GM12865 (cell line): ENCODE measurements at regions not wholly inside any gene's neighbourhood (a gene's known extent, or its start where the extent isn't known, plus 50 kb on each side); places are given as distances from the start of the nearest gene placed in this dataset.

Experiments used
- DNase-seq: peaks from one replicate; pipeline ENCODE4 v3.0.0; 2010; ENCODE audit warnings: low read depth
- H3K4me3 ChIP-seq: 2 replicates; pipeline ENCODE4 v1.5.1; 2011; ENCODE audit warnings: mild to moderate bottlenecking, low read depth, low read length, control low read depth
- TF ChIP-seq, protein P1 (sequence below): IDR thresholded peaks from 2 replicates; pipeline ENCODE4 v1.5.1; 2011; ENCODE audit warnings: low read length, control low read depth, low read depth, inconsistent platforms; ENCODE audit not compliant: insufficient read depth; ENCODE audit errors: missing control alignments

DNA sequence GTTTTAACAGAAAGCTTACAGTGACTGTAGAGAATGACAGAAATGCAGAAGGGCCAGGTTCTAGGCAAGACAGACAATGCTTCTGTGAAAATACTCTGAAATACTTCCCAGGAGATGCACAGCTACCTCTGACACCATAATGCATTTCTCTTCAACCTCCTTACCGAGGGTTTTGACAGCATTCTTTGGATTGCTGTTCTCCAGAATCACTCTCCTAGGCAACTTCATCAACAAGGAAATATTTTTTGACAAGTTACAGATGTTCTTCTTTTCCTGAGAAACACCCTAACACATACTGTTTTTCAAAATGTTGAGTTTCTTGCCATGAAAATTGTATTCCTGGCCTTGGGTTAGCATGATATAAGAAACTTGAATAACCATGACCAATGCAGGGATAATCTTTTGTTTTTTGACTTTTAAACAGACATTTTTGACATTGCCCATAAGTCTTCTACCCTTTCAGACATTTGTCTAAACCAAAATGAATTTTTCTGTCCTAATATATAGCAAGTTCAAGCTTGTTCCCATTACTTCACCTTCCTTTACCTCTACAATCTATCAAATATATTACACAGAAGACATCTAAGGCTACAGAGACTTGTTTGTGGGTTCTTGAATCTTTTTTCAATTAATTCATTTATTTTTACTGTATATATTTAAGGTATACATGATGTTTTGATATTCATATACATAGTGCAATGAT is 108.1 kb downstream of the CCDC34 start:
- H3K4me3 ChIP-seq: no peak overlapping the region
- TF ChIP-seq, protein P1, sequence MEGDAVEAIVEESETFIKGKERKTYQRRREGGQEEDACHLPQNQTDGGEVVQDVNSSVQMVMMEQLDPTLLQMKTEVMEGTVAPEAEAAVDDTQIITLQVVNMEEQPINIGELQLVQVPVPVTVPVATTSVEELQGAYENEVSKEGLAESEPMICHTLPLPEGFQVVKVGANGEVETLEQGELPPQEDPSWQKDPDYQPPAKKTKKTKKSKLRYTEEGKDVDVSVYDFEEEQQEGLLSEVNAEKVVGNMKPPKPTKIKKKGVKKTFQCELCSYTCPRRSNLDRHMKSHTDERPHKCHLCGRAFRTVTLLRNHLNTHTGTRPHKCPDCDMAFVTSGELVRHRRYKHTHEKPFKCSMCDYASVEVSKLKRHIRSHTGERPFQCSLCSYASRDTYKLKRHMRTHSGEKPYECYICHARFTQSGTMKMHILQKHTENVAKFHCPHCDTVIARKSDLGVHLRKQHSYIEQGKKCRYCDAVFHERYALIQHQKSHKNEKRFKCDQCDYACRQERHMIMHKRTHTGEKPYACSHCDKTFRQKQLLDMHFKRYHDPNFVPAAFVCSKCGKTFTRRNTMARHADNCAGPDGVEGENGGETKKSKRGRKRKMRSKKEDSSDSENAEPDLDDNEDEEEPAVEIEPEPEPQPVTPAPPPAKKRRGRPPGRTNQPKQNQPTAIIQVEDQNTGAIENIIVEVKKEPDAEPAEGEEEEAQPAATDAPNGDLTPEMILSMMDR: no peak
- DNase-seq: no peak

DNA sequence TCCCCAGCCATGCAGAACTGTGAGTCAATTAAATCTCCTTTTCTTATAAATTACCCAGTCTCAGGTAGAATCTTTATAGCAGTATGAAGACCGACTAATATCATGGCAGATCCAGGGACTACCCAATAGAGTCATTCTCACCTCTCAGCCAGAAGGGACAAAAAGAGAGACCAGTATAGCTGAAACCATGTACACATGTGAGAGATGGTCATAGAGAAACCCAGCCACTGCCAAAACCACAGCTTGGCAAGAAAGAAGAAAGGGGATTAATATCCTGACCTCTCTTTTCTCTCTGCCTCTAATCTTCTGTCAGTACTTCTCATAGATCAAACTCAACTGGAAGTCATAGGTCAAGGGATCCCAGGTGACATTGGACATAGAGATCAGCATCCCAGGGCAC is 109.8 kb downstream of the CCDC34 start:
- TF ChIP-seq, protein P1: no peak
- DNase-seq: no peak
- no peak overlapping the region for H3K4me3 ChIP-seq

DNA sequence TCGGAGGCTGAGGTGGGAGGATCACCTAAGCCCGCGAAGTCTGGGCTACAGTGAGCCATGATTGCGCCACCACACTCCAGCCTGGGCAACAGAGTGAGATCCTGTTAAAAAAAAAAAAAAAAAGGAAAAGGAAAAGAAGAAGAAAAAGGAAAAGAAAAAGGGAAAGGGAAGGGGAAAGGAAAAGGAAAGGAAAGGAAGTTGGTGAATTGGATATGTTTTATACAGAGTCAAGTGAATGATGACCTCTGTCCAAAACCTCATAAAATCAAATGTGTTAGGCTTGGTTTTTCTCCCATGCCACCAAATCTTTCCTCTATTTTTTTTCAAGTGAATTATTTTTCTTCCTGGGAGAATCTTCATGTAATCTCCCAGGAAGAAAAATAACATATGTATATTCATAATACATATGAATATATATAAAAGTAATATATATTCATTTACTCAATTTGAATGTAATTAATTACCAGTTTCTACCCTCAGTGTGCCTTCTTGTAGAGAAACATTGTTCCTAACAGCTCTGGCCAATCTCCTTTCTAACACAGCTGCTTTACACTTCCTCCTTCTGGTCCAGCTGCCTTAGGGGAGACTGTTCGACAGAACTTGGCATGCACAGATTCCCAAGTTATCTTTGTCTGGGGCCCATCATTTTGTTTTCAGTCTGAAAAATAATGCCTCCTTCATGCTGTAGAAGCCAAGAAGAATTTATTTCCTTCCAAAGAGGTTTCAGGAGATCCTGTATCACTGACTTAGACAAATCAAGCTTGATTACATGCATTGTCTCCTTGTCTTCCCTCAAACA is 111.9 kb downstream of the CCDC34 start:
- DNase-seq: no peak
- H3K4me3 ChIP-seq: no peak overlapping the region
- TF ChIP-seq, protein P1: no peak

DNA sequence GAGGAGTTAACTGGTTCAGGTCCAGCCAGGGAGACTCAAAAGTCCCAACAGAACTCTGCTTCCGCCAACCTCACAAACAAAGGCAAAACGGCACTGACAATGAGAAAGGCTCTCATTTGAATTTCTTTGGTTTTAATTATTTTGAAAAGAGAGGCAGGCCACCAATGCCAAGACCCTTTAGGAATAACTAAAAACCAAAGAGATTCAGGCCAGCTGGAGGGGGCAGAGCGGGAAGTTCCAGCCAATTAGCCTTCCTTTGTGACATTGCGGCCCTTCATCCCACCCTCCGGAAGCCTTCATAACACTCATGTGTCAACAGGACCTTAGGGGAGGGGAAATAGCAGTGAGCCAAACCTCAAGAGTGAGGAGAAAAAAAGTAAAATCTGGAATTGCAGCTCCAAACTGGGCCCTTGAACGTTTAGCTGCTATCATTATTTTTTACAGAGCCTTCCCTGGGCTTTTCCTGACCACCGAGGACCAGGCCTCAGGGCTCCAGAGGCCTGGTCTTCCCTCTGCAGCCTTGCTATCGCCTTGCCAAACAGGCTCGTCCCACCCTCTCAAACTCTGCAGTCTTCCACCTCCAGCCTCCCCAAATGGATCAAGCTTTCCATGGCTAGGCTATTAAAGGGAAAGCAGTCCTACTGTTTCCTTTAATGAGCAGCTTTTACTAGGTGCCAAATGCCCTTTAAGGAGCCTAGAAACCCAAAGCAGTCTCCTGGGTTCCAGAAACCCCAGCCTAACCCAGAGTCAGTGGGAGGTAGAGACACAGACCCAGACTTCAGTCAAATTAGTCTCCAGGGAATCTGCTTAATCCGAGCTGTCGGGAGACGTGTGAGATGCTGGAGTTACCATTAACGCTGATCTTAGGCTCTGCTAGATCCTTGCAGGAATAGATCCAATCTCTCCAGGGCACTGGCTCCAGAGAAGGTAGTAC is 114.2 kb downstream of the CCDC34 start:
- DNase-seq: no peak
- TF ChIP-seq, protein P1: no peak
- H3K4me3 ChIP-seq: no peak overlapping the region

DNA sequence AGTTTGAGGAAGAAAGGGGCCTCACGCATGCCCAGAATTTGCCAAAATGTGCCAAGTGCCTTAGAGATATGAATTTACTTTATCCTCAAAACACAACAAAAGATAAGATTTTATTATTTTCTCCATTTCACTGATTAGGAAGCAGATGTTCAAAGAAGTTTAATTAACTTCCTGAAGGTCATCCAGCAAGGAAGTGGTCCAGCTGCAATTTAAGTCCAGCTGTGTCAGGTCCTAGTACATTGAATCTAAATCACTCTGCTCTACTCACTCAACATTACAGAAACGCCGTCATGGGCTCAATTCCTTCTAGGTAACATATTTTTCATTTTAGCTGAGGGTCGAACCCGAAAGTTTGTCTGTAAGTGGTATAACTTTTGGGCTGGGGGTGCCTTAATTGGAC is 115.4 kb downstream of the CCDC34 start:
- no peak overlapping the region for H3K4me3 ChIP-seq
- DNase-seq: no peak
- TF ChIP-seq, protein P1: no peak

DNA sequence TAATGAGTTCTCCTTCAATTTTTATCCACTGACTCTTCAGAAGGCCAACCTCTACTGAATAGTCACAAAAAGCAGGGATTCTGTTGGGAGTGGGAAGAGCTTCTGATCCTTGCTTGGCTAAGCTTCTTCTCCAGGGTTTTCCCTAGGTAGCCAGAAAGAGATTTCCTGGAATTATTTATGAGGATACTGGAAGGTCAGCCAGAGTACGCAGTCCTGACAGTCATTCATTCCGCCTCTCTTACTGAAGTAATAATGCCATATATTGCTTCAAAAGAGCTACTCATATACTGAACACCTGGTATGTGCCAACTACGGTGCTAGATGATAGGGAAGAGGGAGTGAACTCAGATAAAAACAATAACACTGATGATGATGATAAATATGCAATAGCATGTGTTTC is 116.1 kb downstream of the CCDC34 start:
- H3K4me3 ChIP-seq: no peak overlapping the region
- TF ChIP-seq, protein P1: no peak
- DNase-seq: no peak
